ENCODE measurements at regions not wholly inside any gene's neighbourhood (a gene's known extent, or its start where the extent isn't known, plus 50 kb on each side); places are given as distances from the start of the nearest gene placed in this dataset.
"Not testable (repeated sequence)": the region's sequence is repeated elsewhere in the genome, so short reads cannot be mapped to it uniquely, and the experiment has no call there.

DNA sequence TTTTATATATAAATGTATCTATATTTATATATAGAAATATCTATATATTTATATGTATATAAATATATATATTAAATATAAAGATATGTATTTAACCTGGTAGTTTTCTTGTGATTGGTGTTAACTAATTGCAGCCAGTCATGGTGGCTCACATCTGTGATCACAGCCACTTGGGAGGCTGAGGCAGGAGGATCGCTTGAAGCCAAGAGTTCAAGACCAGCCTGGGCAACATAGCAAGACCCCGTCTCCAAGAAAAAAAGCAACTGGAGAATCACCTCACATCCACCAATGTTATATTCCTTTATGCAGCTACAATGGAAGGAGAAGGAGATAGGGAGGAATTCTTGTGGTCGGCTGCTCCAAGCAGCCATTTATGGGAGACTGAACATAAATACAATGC lies 224.9 kb downstream of the BAMBI start:
- DNase-seq: no peak

DNA sequence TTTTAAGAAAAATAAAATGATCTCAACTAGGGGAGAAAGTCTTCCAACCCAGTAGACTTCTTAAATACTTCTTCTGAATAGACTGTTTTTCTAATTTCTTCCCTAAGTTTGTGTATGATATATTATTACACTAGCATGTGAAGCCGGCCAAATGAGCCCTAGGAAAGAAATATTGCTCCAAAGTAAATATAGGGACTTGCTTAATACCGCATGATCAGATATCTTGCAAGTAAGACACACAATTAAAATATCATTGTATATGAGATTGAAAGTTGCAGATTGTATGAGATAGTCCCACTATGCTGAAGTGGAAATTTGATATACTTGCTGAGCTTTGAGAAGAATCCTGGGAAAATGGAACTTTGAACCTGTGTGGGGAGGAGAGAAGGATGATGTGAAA lies 225.7 kb downstream of the BAMBI start:
- no peak for DNase-seq

DNA sequence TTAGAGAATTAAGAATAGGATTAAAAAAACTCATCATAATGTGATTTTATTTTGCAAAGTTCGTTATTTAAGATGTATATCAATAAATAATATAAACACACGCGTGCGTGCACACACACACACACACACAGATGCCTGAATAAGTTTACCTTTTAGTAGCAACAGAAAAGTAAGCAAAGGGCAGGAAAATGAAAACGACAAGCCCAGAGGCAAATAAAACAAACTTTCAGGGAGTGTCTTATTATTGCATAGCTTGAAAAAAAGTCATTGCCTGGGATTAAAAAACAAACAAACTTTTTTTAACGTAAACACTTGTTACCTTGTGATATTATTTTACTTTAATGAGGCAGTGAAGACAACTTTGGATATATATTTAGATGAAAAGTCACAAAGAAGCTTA lies 226.4 kb downstream of the BAMBI start:
- no peak for DNase-seq

DNA sequence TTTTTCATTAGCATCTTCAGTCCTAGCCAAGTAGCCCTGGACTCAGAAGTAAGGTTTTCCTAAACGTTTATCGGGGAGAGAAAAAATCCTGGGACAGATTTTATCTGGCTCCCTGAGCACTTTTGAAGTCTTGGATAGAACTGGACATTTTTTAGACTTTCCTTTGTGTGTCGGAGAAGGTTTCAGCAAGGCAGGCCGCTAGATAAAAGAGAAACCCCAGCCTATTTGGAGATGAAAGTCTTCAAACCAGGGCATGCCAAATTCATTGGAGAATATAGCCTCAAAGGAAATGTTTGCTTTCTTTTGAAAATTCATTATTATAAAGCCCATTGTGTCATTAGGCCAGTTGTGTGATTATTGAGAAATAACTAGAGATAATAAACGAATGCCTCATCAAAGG lies 228.1 kb downstream of the BAMBI start:
- no peak for DNase-seq

DNA sequence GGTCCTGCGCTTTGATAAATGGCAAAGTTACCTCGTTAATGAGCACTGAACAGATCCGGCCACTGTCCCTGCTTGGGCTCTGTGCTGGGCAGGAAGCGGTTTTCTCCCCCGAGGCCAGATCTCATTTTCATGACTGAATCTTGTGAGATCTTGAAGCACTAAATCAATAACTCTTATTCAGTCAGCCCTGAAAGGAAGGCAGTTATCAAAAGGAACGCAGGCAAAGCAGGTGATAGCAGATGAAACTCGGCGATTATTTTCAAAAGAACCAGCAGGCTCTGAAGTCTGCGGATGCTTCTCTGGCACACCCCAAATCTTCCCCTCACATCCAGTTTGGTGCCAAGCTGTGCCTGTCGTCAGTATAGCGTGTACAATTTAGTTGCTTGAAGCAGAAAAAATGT lies 228.7 kb downstream of the BAMBI start:
- no peak for DNase-seq

DNA sequence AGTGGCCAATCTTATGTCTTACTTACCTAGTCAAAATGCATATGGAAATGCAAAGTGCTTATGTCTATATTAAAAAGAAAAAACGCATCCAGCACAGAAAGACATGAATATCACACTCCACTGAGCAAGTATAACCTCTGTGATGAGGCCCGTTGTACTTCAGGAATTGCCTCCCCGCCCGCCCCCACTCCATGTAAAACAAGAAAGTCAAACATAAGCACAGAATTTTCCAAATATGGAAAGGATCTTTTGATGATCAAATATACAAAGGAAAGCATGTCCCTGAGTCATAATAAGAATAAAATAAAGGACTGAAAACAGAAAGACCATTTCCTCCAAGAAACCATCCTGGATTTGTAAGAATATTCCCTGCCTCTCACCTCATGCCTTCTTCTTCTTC lies 229.1 kb downstream of the BAMBI start:
- DNase-seq: no peak

DNA sequence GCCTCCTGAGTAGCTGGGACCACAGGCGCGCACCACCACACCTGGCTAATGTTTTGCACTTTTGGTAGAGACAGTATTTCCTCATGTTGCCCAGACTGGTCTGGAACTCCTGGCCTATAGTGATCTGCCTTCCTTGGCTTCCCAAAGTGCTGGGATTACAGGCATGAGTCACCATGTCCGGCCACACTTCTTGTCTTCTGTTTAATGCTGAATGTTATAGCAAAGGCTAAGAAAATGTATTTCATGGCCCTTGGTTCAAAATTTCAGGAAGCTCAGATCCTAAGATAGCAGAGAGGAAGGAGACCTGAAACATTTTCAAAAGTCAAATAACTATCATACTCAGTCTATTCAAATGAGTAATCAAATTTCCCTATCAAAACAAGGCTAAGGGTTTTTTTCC lies 229.6 kb downstream of the BAMBI start:
- DNase-seq: no peak

DNA sequence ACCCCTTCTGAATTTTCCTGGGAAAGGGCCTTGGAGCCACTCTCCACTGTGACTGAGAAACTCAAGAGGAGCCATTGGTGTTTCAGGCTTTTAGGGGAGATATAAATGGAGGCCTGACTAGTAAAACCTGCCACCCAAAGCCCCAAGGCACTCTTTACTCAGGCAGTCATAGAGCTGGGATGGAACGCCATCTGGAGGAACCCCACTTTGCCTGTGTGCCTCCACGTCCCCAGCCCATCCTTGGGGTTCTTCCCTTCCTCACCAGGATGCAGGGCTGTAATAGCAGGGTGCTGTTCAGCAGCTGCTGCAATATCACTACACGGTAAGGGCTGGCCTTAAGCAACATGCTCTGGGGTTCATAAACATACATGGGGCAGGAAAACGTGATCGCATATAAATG lies 232.6 kb downstream of the BAMBI start:
- no peak for DNase-seq

DNA sequence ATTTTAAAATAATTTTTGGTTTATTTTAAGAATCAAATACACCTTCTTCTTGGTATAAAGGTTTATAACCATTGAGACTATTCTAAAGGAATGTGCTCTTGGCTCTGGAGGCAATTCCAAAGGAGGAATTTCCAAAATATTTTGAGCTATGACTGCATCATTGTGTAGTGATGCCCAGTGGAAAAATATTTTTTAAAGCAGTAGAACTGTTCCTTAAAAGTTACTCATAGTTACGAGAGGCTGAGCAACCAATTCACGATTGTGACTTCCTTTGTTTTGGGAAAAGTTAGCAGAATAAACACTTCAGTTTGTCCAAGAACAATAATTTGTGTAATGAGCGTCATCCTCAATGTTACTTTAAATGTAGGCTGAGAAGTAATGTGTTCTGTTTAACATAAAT lies 233.6 kb downstream of the BAMBI start:
- no peak for DNase-seq

DNA sequence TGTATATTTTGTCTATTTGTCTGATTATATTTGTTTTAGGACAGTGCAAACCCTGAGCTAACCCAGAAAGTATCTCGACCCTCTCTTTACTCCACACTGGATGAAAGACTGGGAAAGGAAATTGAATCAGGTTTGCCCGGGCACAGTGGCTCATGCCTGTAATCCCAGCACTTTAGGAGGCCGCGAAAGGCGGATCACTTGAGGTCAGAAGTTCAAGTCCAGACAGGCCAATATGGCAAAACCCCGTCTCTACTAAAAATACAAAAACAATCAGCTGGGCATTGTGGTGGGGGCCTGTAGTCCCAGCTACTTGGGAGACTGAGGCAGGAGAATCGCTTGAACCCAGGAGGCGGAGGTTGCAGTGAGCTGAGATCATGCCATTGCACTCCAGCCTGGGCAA lies 234.2 kb downstream of the BAMBI start:
- DNase-seq: not testable (repeated sequence)

DNA sequence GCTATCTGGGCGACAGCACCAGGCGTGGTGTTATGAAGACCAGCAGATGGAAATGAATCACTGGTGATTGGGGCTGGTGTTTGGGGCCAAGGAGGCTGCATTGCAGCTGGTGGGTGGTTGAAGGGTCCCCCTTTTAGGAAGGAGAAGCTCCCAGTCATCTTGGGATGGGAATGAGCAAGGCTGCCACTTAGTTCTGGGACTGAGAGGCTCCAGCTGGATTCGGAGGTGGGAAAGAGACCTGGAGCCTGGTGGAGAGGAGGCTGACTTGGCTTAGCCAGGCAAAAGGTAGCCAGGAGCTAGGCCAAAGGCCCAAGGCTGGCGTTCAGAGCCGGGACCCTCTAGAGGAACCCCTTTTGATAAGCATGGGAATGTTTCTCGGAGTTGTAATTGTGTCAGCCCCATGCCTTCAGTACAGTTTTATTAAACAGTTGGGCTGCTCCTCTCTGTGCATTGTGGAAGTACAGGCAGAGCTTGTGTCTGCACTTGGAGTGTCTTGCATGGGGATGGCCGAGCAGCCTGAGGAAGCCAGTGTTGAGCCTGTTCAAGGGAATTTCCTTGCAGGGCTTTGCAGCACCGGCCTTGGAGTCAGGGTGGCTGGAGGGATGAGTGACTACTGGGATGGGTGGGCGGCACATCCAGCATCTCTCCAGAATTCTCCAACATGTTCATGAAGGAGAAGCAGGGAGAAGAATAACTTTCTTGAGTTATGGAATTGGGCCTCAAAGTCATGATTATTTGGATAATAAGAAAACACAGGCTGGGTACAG lies 234.9 kb downstream of the BAMBI start:
- DNase-seq: no peak

DNA sequence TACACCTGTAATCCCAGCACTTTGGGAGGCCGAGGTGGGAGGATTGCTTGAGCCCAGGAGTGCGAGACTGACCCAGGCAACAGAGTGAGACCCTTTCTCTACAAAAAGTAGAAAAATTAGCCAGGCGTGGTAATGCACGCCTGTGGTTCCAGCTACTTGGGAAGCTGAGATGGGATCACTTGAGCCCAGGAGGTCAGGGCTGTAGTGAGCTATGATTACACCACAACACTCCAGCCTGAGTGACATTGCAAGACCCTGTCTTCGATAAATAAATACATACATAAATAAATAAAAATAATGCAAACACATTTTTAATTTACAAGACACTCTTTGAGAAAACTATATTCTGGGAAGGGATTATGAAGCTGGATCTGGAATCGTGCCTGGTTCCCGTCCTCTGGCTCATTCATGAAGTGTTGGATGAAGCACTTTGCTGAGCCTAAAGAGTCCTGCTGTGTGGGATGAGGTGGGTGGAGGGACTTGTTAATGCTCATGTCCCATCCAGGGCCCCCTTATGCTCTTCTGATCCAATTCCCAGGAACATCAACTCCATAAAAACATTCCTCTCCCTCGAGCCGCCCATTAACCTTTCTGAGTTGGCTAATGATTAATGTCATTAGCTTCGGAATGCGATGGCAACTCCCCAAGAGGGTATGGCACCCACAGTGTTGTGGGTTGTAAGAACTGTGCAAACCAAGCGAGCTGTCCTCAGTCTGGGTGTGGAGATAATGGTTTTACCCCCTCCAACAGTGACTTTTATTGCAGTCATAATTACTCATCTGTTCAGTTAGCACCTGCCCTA lies 236.3 kb downstream of the BAMBI start:
- DNase-seq: no peak

DNA sequence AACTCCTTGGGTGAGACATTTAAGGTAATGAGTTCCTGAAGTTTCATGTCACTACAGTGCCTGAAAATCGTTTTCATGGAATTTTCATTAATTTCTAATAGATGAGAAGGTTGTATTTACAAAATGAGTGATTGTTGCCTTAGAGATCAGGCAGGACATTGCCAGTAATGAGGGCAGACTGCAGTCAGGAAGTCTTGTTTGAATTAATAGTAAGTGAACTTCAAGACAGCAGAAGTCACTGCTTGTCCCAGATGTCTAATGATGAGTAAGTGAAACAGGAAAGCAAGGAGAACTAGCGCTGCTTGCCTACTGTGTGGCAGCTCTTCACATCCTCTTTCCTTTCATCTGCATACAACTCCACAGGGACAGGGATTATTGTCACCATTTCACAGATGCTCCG lies 237.4 kb downstream of the BAMBI start:
- no peak for DNase-seq

DNA sequence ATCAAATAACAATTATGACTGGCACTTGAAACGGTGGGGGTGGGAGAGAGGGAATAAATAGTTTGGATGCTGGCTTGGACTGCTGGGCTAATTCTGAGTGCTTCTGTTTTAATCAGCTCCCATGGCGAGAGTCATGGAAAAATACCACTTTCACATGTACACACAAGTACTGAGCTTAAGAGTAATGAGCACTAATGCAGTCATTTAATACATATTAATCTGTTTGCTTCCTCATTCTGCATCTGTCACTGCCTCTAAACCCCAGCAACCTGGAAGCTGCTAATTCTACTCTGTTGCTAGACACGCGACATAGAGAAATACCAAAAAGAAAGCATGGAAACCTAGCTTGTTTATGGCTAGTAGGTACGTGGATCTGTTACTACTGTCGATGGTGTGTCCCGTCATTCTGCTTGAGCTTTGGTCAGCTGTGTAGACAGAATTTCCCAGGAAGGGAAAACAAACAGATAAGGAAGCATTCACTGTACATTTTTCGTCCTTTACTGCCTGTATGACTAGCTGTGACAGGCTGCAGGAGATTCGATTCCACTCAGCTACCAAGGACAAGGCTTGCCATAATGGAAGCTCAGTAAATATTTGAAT lies 238.8 kb downstream of the BAMBI start:
- DNase-seq: no peak

DNA sequence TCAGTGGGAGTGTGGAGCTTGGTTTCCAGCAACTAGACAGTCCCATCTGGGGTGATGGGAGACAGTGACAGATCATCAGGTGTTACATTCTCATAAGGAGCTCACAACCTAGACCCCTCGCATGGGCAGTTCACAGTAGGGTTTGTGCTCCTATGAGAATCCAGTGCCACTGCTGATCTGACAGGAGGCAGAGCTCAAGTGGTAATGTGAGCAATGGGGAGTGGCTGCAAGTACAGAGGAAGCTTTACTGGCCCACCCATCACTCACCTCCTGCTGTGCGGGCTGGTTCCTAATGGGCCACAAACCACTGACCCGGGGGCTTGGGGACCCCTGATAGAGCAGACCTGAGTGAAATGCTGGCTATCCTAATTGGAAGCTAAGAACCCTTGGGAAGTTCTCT lies 242.8 kb downstream of the BAMBI start:
- DNase-seq: no peak

DNA sequence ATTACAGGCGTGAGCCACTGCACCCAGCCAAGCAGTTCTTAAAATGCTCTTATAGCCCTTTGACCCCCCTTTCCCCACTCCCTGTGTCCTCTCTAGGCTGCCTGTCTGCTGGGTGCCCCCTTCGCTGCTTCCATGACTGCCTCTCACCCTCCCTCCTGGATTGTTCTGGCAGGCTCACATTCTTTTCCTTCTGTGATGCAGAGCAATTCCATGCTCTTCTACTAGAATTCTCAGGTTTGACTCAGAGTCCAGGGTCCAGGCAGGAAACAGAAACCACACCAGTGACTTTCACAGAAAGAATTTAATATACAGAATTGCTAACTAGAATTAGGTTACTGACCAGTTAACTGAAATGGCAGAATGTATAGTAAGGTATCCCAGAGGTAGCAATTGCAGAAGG lies 244.8 kb downstream of the BAMBI start:
- DNase-seq: no peak

DNA sequence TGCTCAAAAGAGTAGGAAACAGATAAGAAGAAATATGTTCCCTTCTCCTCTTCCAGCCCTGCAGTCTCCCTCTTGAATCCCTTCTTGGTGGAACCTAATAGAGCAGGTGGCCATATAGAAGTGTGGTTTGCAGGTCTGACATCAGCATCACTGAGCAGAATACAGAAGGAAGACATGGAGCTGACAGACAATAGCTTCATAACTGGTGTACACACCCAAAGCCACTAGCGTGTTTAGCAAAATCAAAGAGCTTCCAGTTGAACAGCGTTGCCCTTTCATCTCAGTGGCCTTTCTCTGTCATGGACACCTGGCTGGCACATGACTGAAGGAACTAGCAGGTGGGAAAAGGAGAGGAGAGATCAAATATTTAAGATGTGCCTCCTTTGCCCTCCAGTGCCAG lies 245.5 kb downstream of the BAMBI start:
- no peak for DNase-seq

DNA sequence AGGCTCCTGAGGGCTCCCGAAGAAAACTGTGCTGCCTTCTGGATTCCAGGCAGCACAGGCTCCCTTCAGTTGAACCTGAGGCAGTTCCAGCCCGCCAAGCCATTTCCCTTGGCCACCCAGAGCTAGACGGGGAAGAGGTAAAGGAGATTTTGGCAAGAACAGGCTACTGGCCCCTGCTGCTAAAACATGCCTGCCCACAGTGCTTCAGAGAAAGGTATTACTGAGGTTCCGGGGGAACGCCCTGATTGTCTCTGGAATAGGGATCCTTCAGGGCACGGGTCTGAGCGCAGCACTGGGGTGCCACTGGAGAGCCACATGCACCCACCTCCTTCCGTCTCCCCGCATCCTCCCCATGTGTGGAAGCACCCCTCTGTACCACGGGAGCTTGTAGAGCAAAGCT lies 247.4 kb downstream of the BAMBI start:
- DNase-seq: no peak

DNA sequence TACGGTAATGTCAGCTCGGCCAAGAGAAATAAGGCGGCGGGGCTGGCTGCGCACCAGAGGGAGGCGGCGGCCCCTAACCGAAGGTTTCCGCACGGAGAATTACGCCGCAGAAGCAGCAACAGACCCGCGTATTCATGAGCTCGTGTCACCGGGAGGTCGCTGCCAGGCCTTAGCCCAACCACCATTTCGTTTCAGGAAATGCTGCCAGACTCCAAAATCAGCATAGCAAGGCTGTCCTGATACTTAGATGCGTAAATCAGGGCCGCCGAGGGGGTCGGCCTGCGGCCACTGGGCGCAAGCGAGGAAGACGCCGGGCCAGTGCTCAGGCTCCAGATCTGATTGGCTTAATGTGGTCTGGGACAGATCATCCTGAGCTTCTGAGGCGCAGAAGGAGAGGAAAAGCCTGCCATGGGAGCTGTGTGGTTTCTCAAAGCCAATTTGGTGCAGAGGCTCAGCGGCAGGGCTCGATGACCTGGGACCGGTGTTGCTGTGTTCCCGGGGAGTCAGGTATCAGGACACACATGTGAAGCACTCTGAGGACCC lies 247.9 kb downstream of the BAMBI start:
- no peak for DNase-seq

DNA sequence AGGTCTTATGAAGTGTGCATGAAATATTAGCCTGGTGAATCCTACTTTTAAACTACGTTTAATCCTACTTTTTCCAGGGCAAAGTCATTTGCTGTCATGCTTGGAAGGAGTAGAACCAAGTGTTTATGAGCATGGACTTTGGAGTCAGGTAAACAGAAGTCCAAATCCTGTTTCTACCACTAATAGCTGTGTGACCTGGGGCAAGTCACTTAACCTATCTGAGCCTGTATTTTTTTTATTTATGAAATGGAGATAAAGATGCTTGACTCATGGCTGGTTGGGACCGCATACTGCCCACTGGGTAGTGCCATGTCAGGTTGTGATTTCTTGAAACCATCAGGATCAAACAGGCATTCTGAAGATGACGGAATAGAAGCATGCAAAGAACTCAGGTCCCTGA lies 249.6 kb downstream of the BAMBI start:
- no peak for DNase-seq

DNA sequence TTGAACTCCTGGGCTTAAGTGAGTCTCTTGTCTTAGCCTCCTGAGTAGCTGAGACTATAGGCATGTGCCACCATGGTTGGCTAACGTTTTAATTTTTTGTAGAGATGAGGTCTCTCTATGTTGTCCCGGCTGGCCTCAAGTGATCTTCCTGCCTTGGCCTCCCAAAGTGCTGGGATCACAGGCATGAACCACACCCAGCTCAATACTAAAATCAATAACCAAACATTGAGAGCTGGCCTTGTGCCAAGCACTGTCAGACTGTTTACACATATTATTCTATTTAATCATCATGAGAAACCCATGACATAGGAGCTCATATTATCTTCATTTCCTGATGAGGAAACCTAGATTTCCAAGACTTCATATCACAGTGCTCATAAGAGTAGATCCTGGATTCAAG lies 251.2 kb downstream of the BAMBI start:
- no peak for DNase-seq

DNA sequence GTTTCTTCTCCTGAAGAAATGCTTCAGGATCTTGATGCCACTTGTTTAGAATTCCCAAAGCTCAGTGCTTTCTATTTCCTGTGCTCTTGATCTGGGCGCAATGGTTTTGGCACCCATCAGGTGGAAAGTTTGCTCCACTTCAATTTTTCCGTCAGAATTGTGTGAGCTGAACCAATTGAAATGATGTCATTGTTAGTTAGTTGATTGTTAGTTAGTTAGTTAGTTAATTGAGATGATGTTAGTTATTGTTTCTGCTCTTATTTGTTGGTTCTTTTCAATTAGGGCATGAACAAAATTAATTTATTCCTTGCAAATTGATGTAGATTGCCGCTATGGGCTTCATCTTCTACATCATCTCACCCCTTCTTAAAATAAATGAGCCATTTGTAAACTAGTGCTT lies 252.6 kb downstream of the BAMBI start:
- no peak for DNase-seq

DNA sequence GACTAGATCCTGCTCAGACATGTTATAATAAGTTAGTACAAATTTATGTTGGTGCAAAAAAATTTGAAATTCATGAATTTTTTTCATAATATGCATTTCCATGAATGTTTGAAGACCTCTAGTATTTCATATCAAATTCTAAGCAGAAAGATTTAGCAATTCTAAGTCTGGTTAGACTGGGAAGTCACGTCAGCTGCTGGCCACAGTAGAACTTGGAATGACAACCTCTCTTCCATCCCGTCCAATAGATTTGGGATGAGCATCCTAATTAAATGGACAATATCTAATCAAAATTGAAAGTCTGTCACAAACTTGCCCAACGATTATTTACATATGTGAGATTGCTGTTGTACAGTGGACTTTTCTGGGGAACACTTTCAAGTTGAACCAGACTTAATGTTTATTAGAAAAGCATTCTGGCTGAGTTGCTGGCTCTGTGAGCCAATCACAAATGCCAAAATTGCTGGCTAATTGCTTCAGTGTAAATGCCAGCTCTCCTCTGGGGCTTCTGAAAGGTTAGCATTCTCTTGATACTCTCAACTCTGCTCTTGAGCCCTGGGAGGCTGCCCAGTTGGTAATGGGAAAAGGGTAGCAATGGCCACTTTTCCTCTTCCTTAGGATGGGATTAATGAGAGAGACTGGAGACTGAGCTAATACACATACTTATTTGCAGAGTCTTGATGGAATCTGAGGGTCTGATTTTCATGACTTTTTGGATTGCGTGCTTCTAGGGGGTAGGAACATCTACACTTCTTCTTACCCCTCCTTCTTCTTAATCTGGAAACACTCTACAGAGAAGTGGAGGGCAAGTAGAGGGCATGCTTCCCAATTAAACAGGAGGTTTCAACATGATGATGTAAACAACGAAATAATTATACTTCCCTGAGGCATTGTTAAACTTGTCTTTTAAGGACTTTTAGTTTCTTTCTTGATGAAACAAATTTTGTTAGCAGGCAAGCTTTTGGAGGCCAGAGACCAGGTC lies 253.5 kb downstream of the BAMBI start:
- DNase-seq: no peak

Data from stimulated activated CD4-positive, alpha-beta T cell treated with anti-CD3 and anti-CD28 coated beads, Interleukin-2, amount 100 ng/mL, for 24 hours (primary cell).